GM12878 (cell line): ENCODE measurements at regions not wholly inside any gene's neighbourhood (a gene's known extent, or its start where the extent isn't known, plus 50 kb on each side); places are given as distances from the start of the nearest gene placed in this dataset.

Experiments used
- ATAC-seq: fragments of 200-7000 bp; cut with Tn5 transposase; 3 replicates; pipeline ENCODE4 v1.9.1; 2020; ENCODE audit warnings: mild to moderate bottlenecking, moderate library complexity
- BruUV-seq: library from RNA; stranded (reverse); fragments of 400-500 nt; replicated peaks from 2 replicates; lab custom pipeline; 2021; lab: Mats Ljungman, UMichigan
- CTCF ChIA-PET: fragments of 300-600 bp; sonication (Branson Sonifier 250); formaldehyde crosslinking; extraction: SDS; loops from one replicate; lab custom pipeline; 2021; ENCODE audit warnings: inconsistent platforms; lab: Yijun Ruan, JAX
- POLR2A ChIA-PET: fragments of 350-600 bp; formaldehyde crosslinking; extraction: SDS; loops from one replicate; lab custom pipeline; 2021; ENCODE audit warnings: inconsistent platforms; lab: Charles Lee
- RAD21 ChIA-PET: fragments of 300-600 bp; sonication (Branson Sonifier 250); formaldehyde crosslinking; loops from one replicate; lab custom pipeline; 2023; ENCODE audit warnings: antibody characterized with exemption; ENCODE audit not compliant: unreplicated experiment; lab: Charles Lee
- SMC1A ChIA-PET: fragments of 300-600 bp; sonication (Branson Sonifier 250); formaldehyde crosslinking; loops from one replicate; lab custom pipeline; 2023; ENCODE audit not compliant: unreplicated experiment, uncharacterized antibody; lab: Charles Lee
- DNase-seq: peaks from one replicate; pipeline ENCODE4 v3.0.0-alpha.2; 2011; ENCODE audit warnings: low read depth, low spot score
- FAIRE-seq: peaks from 3 replicates; lab custom pipeline; 2011; peaks lifted over from hg19 to GRCh38; lab: Jason Lieb, UNC
- H2AFZ ChIP-seq: 2 replicates; pipeline ENCODE4 v1.6.0; 2011; ENCODE audit warnings: low read depth, low read length, control low read depth; ENCODE audit not compliant: control insufficient read depth
- H3K27ac ChIP-seq: 2 replicates; pipeline ENCODE4 v1.5.1; 2011; ENCODE audit warnings: control low read depth; ENCODE audit not compliant: control insufficient read depth, insufficient read depth
- H3K27me3 ChIP-seq, 2 experiments: replicated peaks in 1 of 2; 2 replicates each; pipeline versions ENCODE4 v1.6.0 to v1.6.1; 2011; ENCODE audit warnings: low read length in 1 of 2; ENCODE audit not compliant: control insufficient read depth in 2 of 2, insufficient read depth in 2 of 2
- H3K36me3 ChIP-seq, 2 experiments: 2 replicates each; pipeline ENCODE4 v1.5.1; 2011; ENCODE audit warnings: low read length in 1 of 2; ENCODE audit not compliant: control insufficient read depth in 2 of 2, insufficient read depth in 2 of 2
- H3K4me1 ChIP-seq: 2 replicates; pipeline ENCODE4 v1.6.1; 2011; ENCODE audit warnings: mild to moderate bottlenecking, low read length, moderate library complexity, mixed read lengths; ENCODE audit not compliant: control insufficient read depth, insufficient read depth
- H3K4me2 ChIP-seq: 2 replicates; pipeline ENCODE4 v1.6.0; 2011; ENCODE audit warnings: control low read depth; ENCODE audit not compliant: control insufficient read depth, insufficient read depth
- H3K4me3 ChIP-seq: fragments of 200-600 bp; sonication (generic); 2 replicates; pipeline ENCODE4 v1.5.1; 2016
- H3K79me2 ChIP-seq: 2 replicates; pipeline ENCODE4 v1.6.0; 2011; ENCODE audit warnings: low read length; ENCODE audit not compliant: control insufficient read depth, insufficient read depth
- H3K9ac ChIP-seq: 2 replicates; pipeline ENCODE4 v1.8.0; 2011; ENCODE audit warnings: low read length, control low read depth, mixed read lengths; ENCODE audit not compliant: control insufficient read depth, insufficient read depth
- H3K9me3 ChIP-seq: replicated peaks from 3 replicates; pipeline ENCODE4 v1.5.1; 2011; ENCODE audit warnings: mild to moderate bottlenecking, low read length; ENCODE audit not compliant: control insufficient read depth, insufficient read depth
- H4K20me1 ChIP-seq: 2 replicates; pipeline ENCODE4 v1.6.0; 2011; ENCODE audit not compliant: control insufficient read depth, insufficient read depth
- BACH1 ChIP-seq: fragments of 450-650 bp; IDR thresholded peaks from 2 replicates; pipeline ENCODE4 v1.6.1; 2017; ENCODE audit warnings: mild to moderate bottlenecking, borderline replicate concordance
- BCLAF1 ChIP-seq: fragments of 450-650 bp; IDR thresholded peaks from 2 replicates; pipeline ENCODE4 v1.6.1; 2017; ENCODE audit warnings: antibody characterized with exemption, mild to moderate bottlenecking, moderate library complexity
- CBX3 ChIP-seq: fragments of 200-600 bp; sonication (generic); IDR thresholded peaks from 2 replicates; pipeline ENCODE4 v1.6.1; 2016; ENCODE audit warnings: low read depth, borderline replicate concordance
- FOXK2 ChIP-seq: fragments of 450-650 bp; IDR thresholded peaks from 2 replicates; pipeline ENCODE4 v1.6.1; 2017; ENCODE audit warnings: mild to moderate bottlenecking, moderate library complexity
- FOXM1 ChIP-seq: IDR thresholded peaks from 2 replicates; pipeline ENCODE4 v1.6.1; 2012; ENCODE audit warnings: low read depth, mild to moderate bottlenecking, inconsistent platforms, low read length, moderate library complexity
- HDAC2 ChIP-seq: fragments of 200-600 bp; sonication (generic); IDR thresholded peaks from 2 replicates; pipeline ENCODE4 v1.6.1; 2017
- IRF5 ChIP-seq: fragments of 450-650 bp; IDR thresholded peaks from 2 replicates; pipeline ENCODE4 v1.6.1; 2017; ENCODE audit warnings: borderline replicate concordance
- KAT2A ChIP-seq: conservative IDR thresholded peaks from 2 replicates; pipeline ENCODE4 v1.6.1; 2011; ENCODE audit warnings: low read depth, low read length; ENCODE audit not compliant: control insufficient read depth
- MEF2A ChIP-seq: IDR thresholded peaks from 2 replicates; pipeline ENCODE4 v1.6.1; 2011; ENCODE audit warnings: low read depth, mild to moderate bottlenecking, low read length, moderate library complexity; ENCODE audit not compliant: insufficient read depth
- MTA2 ChIP-seq: fragments of 450-650 bp; IDR thresholded peaks from 2 replicates; pipeline ENCODE4 v1.6.1; 2016; ENCODE audit warnings: low read depth, mild to moderate bottlenecking, moderate library complexity
- MYC ChIP-seq: IDR thresholded peaks from 2 replicates; pipeline ENCODE4 v1.6.1; 2011; ENCODE audit warnings: mild to moderate bottlenecking, low read length, moderate library complexity, inconsistent platforms; ENCODE audit not compliant: insufficient read depth, insufficient replicate concordance, insufficient read length, severe bottlenecking
- PAX8 ChIP-seq: fragments of 450-650 bp; IDR thresholded peaks from 2 replicates; pipeline ENCODE4 v1.6.1; 2017; ENCODE audit warnings: mild to moderate bottlenecking, moderate library complexity
- RCOR1 ChIP-seq: conservative IDR thresholded peaks from 2 replicates; pipeline ENCODE4 v1.6.1; 2012; ENCODE audit warnings: low read depth, low read length, improper control_type of control experiment
- SMAD5 ChIP-seq: IDR thresholded peaks from 2 replicates; pipeline ENCODE4 v1.6.1; 2016; ENCODE audit warnings: antibody characterized with exemption, low read depth
- SREBF1 ChIP-seq: IDR thresholded peaks from 2 replicates; pipeline ENCODE4 v1.6.1; 2012; ENCODE audit warnings: mild to moderate bottlenecking, low read length
- SRF ChIP-seq, 2 experiments: IDR thresholded peaks; 2 replicates each; pipeline ENCODE4 v1.6.1; 2011; ENCODE audit warnings: low read depth in 2 of 2, low read length in 2 of 2, mild to moderate bottlenecking in 1 of 2, moderate library complexity in 1 of 2
- SUZ12 ChIP-seq: fragments of 200-600 bp; sonication (generic); IDR thresholded peaks from one replicate; pipeline ENCODE4 v1.6.1; 2018; ENCODE audit warnings: antibody characterized with exemption, mild to moderate bottlenecking; ENCODE audit not compliant: unreplicated experiment
- TARDBP ChIP-seq: IDR thresholded peaks from 2 replicates; pipeline ENCODE4 v1.6.1; 2016; ENCODE audit warnings: borderline replicate concordance
- ZNF687 ChIP-seq: fragments of 450-650 bp; IDR thresholded peaks from 2 replicates; pipeline ENCODE4 v1.6.1; 2017; ENCODE audit warnings: mild to moderate bottlenecking, moderate library complexity
- ZZZ3 ChIP-seq: IDR thresholded peaks from 2 replicates; pipeline ENCODE4 v1.6.1; 2011; ENCODE audit warnings: low read depth; ENCODE audit not compliant: control insufficient read depth, insufficient read length
- WGBS: methylation state at CpG from one replicate; pipeline ENCODE4 v1.1.6; 2016; ENCODE audit warnings: low lambda C conversion rate; ENCODE audit not compliant: insufficient replicate concordance, insufficient coverage; ENCODE audit errors: missing lambda C conversion rate; 5-methylcytosine and 5-hydroxymethylcytosine counted together
- in situ Hi-C: fragments of 300-500 bp; cut with MboI; formaldehyde crosslinking; loops from 9 replicates; pipeline ENCODE4 v1.14.3; 2018; ENCODE audit warnings: mixed read lengths
- intact Hi-C: fragments of 100-400 bp; cut with micrococcal nuclease; formaldehyde crosslinking; loops from one replicate; pipeline ENCODE4 v1.14.2; 2022; ENCODE audit not compliant: unreplicated experiment

- no peak for ATAC-seq
- H3K79me2 ChIP-seq = no peaks in the 10 kb centered on the region
- no peaks in the 10 kb centered on the region for H4K20me1 ChIP-seq
- no peak overlapping the region for H3K4me2 ChIP-seq
- H3K4me1 ChIP-seq = peaks cover 9% of the 10 kb centered on the region
- ChIA-PET POLR2A (no interaction called here), CTCF (no interaction called here), RAD21 (no interaction called here), SMC1A (no interaction called here)
- intact Hi-C loops (no loop called here), in situ Hi-C loops (no loop called here)
- FAIRE-seq = no peak
- H3K9ac ChIP-seq = no peak overlapping the region
- H3K27ac ChIP-seq = no peak overlapping the region
- TF ChIP-seq KAT2A (no peak), TARDBP (no peak), CBX3 (no peak), MTA2 (no peak), PAX8 (no peak), SRF (IDR thresholded peaks at IDR 0.05; ENCODE audit: low read depth in 2 of 2, low read length in 2 of 2) (no peak), RCOR1 (no peak), ZNF687 (no peak), FOXK2 (no peak), IRF5 (no peak), SREBF1 (no peak), BACH1 (no peak), MYC (no peak), SMAD5 (no peak), MEF2A (no peak), SUZ12 (no peak), FOXM1 (no peak), BCLAF1 (no peak), ZZZ3 (no peak), HDAC2 (no peak)
- no peaks in the 10 kb centered on the region for H3K27me3 ChIP-seq
- 66% methylated on average over 6 of the region's 6 CpGs for WGBS
- no peak overlapping the region for H3K4me3 ChIP-seq
- H2AFZ ChIP-seq = no peak overlapping the region
- no TSS peak for BruUV-seq
- DNase-seq = no peak
- no peaks in the 10 kb centered on the region; the same call in 1 of the 3 replicates for H3K9me3 ChIP-seq
- no peaks in the 10 kb centered on the region for H3K36me3 ChIP-seq
Observed at GRCh38 chr21:35530766-35531165, 481.7 kb upstream of the RUNX1 start.
